ENCODE measurements at regions not wholly inside any gene's neighbourhood (a gene's known extent, or its start where the extent isn't known, plus 50 kb on each side); places are given as distances from the start of the nearest gene placed in this dataset.

GRCh38 chr2:83072767-83073166 lies 1386.3 kb downstream of the SUCLG1 start:
- H3K4me1 ChIP-seq = no peaks in the 10 kb centered on the region
- TF ChIP-seq Cebpa-rat (IDR thresholded peaks at IDR 0.05) = no peak
- H3K4me3 ChIP-seq = no peak overlapping the region
- H3K27ac ChIP-seq = no peak overlapping the region
- H3K4me2 ChIP-seq = no peak overlapping the region
- H4K20me1 ChIP-seq = no peaks in the 10 kb centered on the region
- no peaks in the 10 kb centered on the region for H3K9me3 ChIP-seq (replicated peaks in 1 of 11)
- no peak overlapping the region for H3K9ac ChIP-seq
- no peaks in the 10 kb centered on the region for H3K27me3 ChIP-seq
- no peaks in the 10 kb centered on the region for H3K36me3 ChIP-seq

- H4K20me1 ChIP-seq = no peaks in the 10 kb centered on the region
- no peak overlapping the region for H3K27ac ChIP-seq
- no peaks in the 10 kb centered on the region for H3K9me3 ChIP-seq (replicated peaks in 1 of 11)
- H3K4me3 ChIP-seq = no peak overlapping the region
- TF ChIP-seq Cebpa-rat (IDR thresholded peaks at IDR 0.05) = no peak
- H3K27me3 ChIP-seq = no peaks in the 10 kb centered on the region
- H3K4me2 ChIP-seq = no peak overlapping the region
- no peak overlapping the region for H3K9ac ChIP-seq
- H3K36me3 ChIP-seq = no peaks in the 10 kb centered on the region
- H3K4me1 ChIP-seq = no peaks in the 10 kb centered on the region
Observed at GRCh38 chr2:83071914-83072313, 1387.2 kb downstream of the SUCLG1 start.

DNA sequence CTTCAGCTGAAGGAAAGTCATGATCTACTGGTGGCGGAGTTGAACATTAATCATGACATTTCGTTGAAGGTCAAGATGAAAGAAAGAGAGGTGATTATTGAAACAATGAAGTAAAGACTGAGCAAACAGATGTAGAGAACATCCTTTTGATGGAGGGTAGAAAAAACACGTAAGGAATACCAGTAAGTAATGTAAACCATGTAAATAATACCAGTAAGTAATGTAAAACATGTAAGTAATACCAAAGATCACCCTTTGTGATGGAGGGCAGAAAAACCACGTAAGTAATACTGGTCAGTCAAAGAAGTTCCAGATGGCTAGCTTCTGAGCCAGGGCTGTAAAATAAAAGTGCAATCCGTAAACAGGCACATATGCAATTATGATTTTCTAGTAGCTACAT lies 1387.7 kb downstream of the SUCLG1 start:
- no peak overlapping the region for H3K27ac ChIP-seq
- H3K9ac ChIP-seq = no peak overlapping the region
- H3K4me3 ChIP-seq = no peak overlapping the region
- TF ChIP-seq Cebpa-rat (IDR thresholded peaks at IDR 0.05) = no peak
- H4K20me1 ChIP-seq = no peaks in the 10 kb centered on the region
- H3K4me2 ChIP-seq = no peak overlapping the region
- H3K36me3 ChIP-seq = no peaks in the 10 kb centered on the region
- H3K9me3 ChIP-seq (replicated peaks in 1 of 11) = no peaks in the 10 kb centered on the region
- H3K4me1 ChIP-seq = no peaks in the 10 kb centered on the region
- no peaks in the 10 kb centered on the region for H3K27me3 ChIP-seq

DNA sequence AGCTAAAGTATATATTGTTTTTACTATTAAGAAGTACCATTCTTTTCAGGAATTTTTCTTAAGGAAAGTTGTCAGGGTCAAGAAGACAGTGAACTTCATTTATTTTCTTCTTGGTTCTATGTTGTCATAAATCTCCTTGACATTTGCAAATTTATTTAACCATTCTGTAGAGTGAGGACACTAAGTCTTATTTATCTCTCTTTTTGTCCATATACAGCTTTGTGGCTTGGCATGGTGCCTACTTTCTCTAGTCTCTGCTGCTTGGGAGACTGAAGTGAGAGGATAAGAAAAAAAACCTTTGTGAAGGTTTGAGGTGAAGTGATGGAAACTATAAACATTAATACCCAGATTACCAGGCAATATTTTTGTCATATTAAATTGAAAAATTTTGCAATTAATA lies 1389.4 kb downstream of the SUCLG1 start:
- no peaks in the 10 kb centered on the region for H3K27me3 ChIP-seq
- no peak overlapping the region for H3K4me2 ChIP-seq
- no peak overlapping the region for H3K27ac ChIP-seq
- no peak for TF ChIP-seq Cebpa-rat (IDR thresholded peaks at IDR 0.05)
- no peak overlapping the region for H3K9ac ChIP-seq
- H3K36me3 ChIP-seq = no peaks in the 10 kb centered on the region
- H3K4me1 ChIP-seq = no peaks in the 10 kb centered on the region
- H3K9me3 ChIP-seq (replicated peaks in 1 of 11) = no peaks in the 10 kb centered on the region
- no peak overlapping the region for H3K4me3 ChIP-seq
- H4K20me1 ChIP-seq = no peaks in the 10 kb centered on the region

- Histone ChIP-seq H3K4me2 (no peak overlapping the region), H3K4me1 (no peaks in the 10 kb centered on the region), H3K9me3 (replicated peaks in 1 of 11) (no peaks in the 10 kb centered on the region), H3K27ac (no peak overlapping the region), H3K27me3 (no peaks in the 10 kb centered on the region), H4K20me1 (no peaks in the 10 kb centered on the region), H3K36me3 (no peaks in the 10 kb centered on the region), H3K4me3 (no peak overlapping the region), H3K9ac (no peak overlapping the region)
- TF ChIP-seq Cebpa-rat (IDR thresholded peaks at IDR 0.05) = no peak
Observed at GRCh38 chr2:83068714-83069113, 1390.4 kb downstream of the SUCLG1 start.

GRCh38 chr2:83067947-83068346 lies 1391.1 kb downstream of the SUCLG1 start:
- Histone ChIP-seq H3K4me3 (no peak overlapping the region), H3K4me1 (no peaks in the 10 kb centered on the region), H3K9me3 (replicated peaks in 1 of 11) (no peaks in the 10 kb centered on the region), H3K4me2 (no peak overlapping the region), H3K27ac (no peak overlapping the region), H3K36me3 (no peaks in the 10 kb centered on the region), H3K27me3 (no peaks in the 10 kb centered on the region), H4K20me1 (no peaks in the 10 kb centered on the region), H3K9ac (no peak overlapping the region)
- no peak for TF ChIP-seq Cebpa-rat (IDR thresholded peaks at IDR 0.05)

- no peak overlapping the region for H3K27ac ChIP-seq
Observed at GRCh38 chr2:83063933-83064332, 1395.1 kb downstream of the SUCLG1 start.

DNA sequence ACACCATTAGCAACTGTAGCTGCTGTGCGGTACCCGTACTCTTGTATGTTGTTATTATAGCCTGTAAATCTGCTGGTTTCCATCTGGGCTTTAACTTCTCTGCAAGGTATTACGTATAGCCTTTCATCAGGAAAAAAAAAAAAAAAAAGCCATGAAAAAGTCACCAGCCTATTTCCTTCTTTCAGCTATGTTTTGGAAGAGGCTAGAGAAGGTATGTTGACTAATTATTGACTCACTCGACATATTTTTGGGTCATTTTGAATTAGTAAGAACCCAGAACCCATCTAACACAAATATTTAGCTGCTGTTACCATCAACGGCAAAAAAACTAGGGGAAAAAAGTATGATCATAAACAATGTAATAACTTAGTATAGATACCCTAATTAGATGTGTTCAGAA lies 1395.6 kb downstream of the SUCLG1 start:
- Histone ChIP-seq H3K9ac (no peak overlapping the region), H3K4me3 (no peak overlapping the region), H4K20me1 (no peaks in the 10 kb centered on the region), H3K36me3 (no peaks in the 10 kb centered on the region), H3K4me2 (no peak overlapping the region), H3K4me1 (no peaks in the 10 kb centered on the region), H3K27me3 (no peaks in the 10 kb centered on the region), H3K27ac (no peak overlapping the region), H3K9me3 (replicated peaks in 1 of 11) (peaks cover 5 to 11% (median 6%) of the 10 kb centered on the region in 11 experiments)
- TF ChIP-seq Cebpa-rat (IDR thresholded peaks at IDR 0.05) = no peak

More at GRCh38 chr2:83063933-83064332, 1395.1 kb downstream of the SUCLG1 start:
- no peaks in the 10 kb centered on the region for H4K20me1 ChIP-seq
- H3K9me3 ChIP-seq (replicated peaks in 1 of 11) = peaks cover 1 to 7% (median 2%) of the 10 kb centered on the region in 11 experiments
- no peak overlapping the region for H3K4me3 ChIP-seq
- H3K9ac ChIP-seq = no peak overlapping the region
- no peaks in the 10 kb centered on the region for H3K4me1 ChIP-seq
- no peaks in the 10 kb centered on the region for H3K36me3 ChIP-seq
- H3K27me3 ChIP-seq = no peaks in the 10 kb centered on the region
- H3K4me2 ChIP-seq = no peak overlapping the region
- TF ChIP-seq Cebpa-rat (IDR thresholded peaks at IDR 0.05) = no peak

GRCh38 chr2:83058683-83059082 lies 1400.4 kb downstream of the SUCLG1 start:
- Histone ChIP-seq H3K4me1 (peaks cover 0 to 4% (median 0%) of the 10 kb centered on the region in 10 experiments; a peak in 1 of 20 replicates), H3K27me3 (no peaks in the 10 kb centered on the region), H3K9ac (no peak overlapping the region), H3K4me3 (no peak overlapping the region), H3K36me3 (no peaks in the 10 kb centered on the region), H3K27ac (no peak overlapping the region), H3K9me3 (replicated peaks in 1 of 11) (peaks cover 11 to 22% (median 15%) of the 10 kb centered on the region in 11 experiments), H4K20me1 (no peaks in the 10 kb centered on the region), H3K4me2 (no peak overlapping the region)
- no peak for TF ChIP-seq Cebpa-rat (IDR thresholded peaks at IDR 0.05)

DNA sequence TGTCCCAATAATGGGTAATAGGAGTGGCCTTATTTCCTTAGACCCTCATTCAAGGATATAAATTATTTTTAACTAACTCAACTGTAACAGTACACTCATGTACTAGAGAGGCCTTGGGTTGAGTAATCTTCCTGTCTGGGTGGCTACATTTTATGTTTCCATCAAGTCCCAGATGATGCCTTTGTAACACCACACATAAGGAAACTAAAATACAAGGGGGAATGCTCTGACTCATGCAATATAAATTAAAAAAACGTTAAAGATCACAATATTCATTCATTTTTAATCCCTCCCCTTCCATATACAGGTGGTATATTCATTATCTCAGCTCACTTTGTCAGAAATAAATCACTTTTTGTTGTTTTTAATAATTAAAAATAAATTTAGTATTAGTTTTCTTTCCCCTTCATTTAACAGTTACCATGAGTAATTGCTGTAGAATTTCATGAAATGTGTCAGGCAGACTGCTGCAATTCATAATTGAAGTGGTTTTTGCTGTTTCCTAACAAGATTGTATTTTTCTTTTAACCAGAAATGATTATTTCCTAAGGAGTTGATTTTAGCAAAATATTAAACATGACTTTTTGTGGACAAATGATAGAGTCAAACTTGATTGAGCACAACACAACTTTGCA lies 1403.6 kb downstream of the SUCLG1 start:
- 0 out of 22 replicates have a peak overlapping the region, but pooled peaks of 1 of the 11 experiments have one; percentile 2 for H3K4me2 ChIP-seq
- H3K27ac ChIP-seq = peak overlapping the region in 6 of 11 experiments; percentile 9 to 61 (median 26); a peak in 3 of 22 replicates
- TF ChIP-seq Cebpa-rat (IDR thresholded peaks at IDR 0.05) = no peak
- no peaks in the 10 kb centered on the region for H3K27me3 ChIP-seq
- no peaks in the 10 kb centered on the region for H4K20me1 ChIP-seq
- H3K4me3 ChIP-seq = no peak overlapping the region
- peaks cover 11 to 22% (median 15%) of the 10 kb centered on the region in 11 experiments for H3K9me3 ChIP-seq (replicated peaks in 1 of 11)
- H3K36me3 ChIP-seq = no peaks in the 10 kb centered on the region
- peaks cover 0 to 4% (median 0%) of the 10 kb centered on the region in 10 experiments; a peak in 1 of 20 replicates for H3K4me1 ChIP-seq
- no peak overlapping the region for H3K9ac ChIP-seq
